ENCODE measurements at regions not wholly inside any gene's neighbourhood (a gene's known extent, or its start where the extent isn't known, plus 50 kb on each side); places are given as distances from the start of the nearest gene placed in this dataset.

DNA sequence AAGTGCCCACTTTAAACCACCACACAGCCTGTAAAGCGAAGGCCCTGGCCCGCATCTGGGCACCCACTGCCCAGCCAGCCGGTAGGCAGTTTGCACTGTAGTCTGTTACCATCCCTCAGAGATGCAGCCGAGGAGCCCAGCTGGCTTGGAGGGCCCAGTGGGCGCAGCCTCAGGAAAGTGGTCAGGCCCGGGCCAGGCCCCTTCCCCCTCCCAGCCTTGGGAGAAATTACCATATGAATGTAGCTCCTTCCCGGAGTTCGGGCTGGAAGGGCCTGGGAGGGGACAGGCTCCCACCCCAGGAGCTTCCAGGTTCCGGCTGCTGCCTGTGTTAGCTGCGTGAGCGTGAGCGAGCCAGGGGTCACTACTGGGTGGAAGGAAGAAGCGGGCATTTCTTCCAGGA, 325.4 kb downstream of the SEC14L1 start (continued):
- TF ChIP-seq NRF1 (IDR thresholded peaks at IDR 0.05; ENCODE audit: low read depth, low read length) (no peak), GTF2F1 (IDR thresholded peaks at IDR 0.05; ENCODE audit: borderline replicate concordance, low read depth, low read length) (no peak), SP1 (IDR thresholded peaks at IDR 0.05; ENCODE audit: low read depth, low read length) (peak; percentile 31; the same call in 1 of the 2 replicates), FOSL1 (IDR thresholded peaks at IDR 0.05; ENCODE audit: insufficient read depth, low read depth, low read length) (no peak), ASH2L (IDR thresholded peaks at IDR 0.05; ENCODE audit: low read length) (peak; percentile 41), CHD1 (IDR thresholded peaks at IDR 0.05; ENCODE audit: low read depth, low read length) (no peak), RAD21 (IDR thresholded peaks at IDR 0.05 in 1 of 2, conservative IDR thresholded peaks at IDR 0.05 in 1 of 2; ENCODE audit: low read depth in 2 of 2, low read length in 2 of 2) (no peak; a peak in 1 of 4 replicates), EGR1 (IDR thresholded peaks at IDR 0.05; ENCODE audit: borderline replicate concordance, low read depth, low read length) (no peak), EP300 (IDR thresholded peaks at IDR 0.05; ENCODE audit: borderline replicate concordance in 1 of 2, low read depth in 2 of 2, low read length in 2 of 2) (peak in 1 of 2 experiments; percentile 61; a peak in 1 of 3 replicates), BACH1 (IDR thresholded peaks at IDR 0.05; ENCODE audit: low read length) (no peak), JUN (IDR thresholded peaks at IDR 0.05; ENCODE audit: low read depth, low read length) (no peak), POU5F1 (IDR thresholded peaks at IDR 0.05; ENCODE audit: low read depth, low read length) (0 out of 2 replicates have a peak, but pooled peaks have one; percentile 73), TAF7 (optimal IDR thresholded peaks at IDR 0.05; ENCODE audit: borderline replicate concordance, low read depth, low read length) (no peak), RBBP5 (IDR thresholded peaks at IDR 0.05; ENCODE audit: borderline replicate concordance, low read depth, low read length) (peak; percentile 60; the same call in 1 of the 2 replicates), KDM5A (IDR thresholded peaks at IDR 0.05; ENCODE audit: low read length) (no peak), CHD2 (IDR thresholded peaks at IDR 0.05; ENCODE audit: low read length) (no peak), CBX5 (IDR thresholded peaks at IDR 0.05; ENCODE audit: low read depth, low read length) (no peak), CREB1 (IDR thresholded peaks at IDR 0.05) (no peak), TEAD4 (IDR thresholded peaks at IDR 0.05; ENCODE audit: low read depth, low read length) (no peak), PHF8 (conservative IDR thresholded peaks at IDR 0.05; ENCODE audit: low read depth, low read length) (no peak), MAFK (IDR thresholded peaks at IDR 0.05; ENCODE audit: low read depth, low read length) (no peak), NANOG (IDR thresholded peaks at IDR 0.05; ENCODE audit: insufficient read depth, low read depth, low read length, poor library complexity, severe bottlenecking) (no peak)
- TF ChIP-seq, protein P1, sequence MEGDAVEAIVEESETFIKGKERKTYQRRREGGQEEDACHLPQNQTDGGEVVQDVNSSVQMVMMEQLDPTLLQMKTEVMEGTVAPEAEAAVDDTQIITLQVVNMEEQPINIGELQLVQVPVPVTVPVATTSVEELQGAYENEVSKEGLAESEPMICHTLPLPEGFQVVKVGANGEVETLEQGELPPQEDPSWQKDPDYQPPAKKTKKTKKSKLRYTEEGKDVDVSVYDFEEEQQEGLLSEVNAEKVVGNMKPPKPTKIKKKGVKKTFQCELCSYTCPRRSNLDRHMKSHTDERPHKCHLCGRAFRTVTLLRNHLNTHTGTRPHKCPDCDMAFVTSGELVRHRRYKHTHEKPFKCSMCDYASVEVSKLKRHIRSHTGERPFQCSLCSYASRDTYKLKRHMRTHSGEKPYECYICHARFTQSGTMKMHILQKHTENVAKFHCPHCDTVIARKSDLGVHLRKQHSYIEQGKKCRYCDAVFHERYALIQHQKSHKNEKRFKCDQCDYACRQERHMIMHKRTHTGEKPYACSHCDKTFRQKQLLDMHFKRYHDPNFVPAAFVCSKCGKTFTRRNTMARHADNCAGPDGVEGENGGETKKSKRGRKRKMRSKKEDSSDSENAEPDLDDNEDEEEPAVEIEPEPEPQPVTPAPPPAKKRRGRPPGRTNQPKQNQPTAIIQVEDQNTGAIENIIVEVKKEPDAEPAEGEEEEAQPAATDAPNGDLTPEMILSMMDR (IDR thresholded peaks at IDR 0.05; ENCODE audit: control extremely low read depth in 1 of 3, insufficient read depth in 1 of 3, low read depth in 1 of 3, low read length in 3 of 3) = no peak; a peak in 1 of 4 replicates
- TF ChIP-seq, protein P2, sequence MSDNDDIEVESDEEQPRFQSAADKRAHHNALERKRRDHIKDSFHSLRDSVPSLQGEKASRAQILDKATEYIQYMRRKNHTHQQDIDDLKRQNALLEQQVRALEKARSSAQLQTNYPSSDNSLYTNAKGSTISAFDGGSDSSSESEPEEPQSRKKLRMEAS (IDR thresholded peaks at IDR 0.05) = no peak
